Neutrophil (primary cell): ENCODE measurements at regions not wholly inside any gene's neighbourhood (a gene's known extent, or its start where the extent isn't known, plus 50 kb on each side); places are given as distances from the start of the nearest gene placed in this dataset.
"Not testable (repeated sequence)": the region's sequence is repeated elsewhere in the genome, so short reads cannot be mapped to it uniquely, and the experiment has no call there.

Source experiments
- H3K27ac ChIP-seq: fragments of 200-600 bp; sonication (generic); 2 replicates; pipeline ENCODE4 v1.5.1; 2016; ENCODE audit warnings: mild to moderate bottlenecking, moderate library complexity
- H3K27me3 ChIP-seq: fragments of 200-600 bp; sonication (generic); 2 replicates; pipeline ENCODE4 v1.6.0; 2016; ENCODE audit warnings: mild to moderate bottlenecking
- H3K36me3 ChIP-seq: fragments of 200-600 bp; sonication (generic); 2 replicates; pipeline ENCODE4 v1.5.1; 2017
- H3K4me1 ChIP-seq, 2 experiments: fragments of 200-600 bp in 1 of 2; sonication (generic) in 1 of 2; 1 replicate in 1 of 2; 2 replicates in 1 of 2; pipeline versions ENCODE4 v1.5.1 to v1.6.1; 2013 to 2016; ENCODE audit warnings: low read depth in 1 of 2, low read length in 1 of 2, mild to moderate bottlenecking in 1 of 2, moderate library complexity in 1 of 2; ENCODE audit not compliant: control insufficient read depth in 1 of 2, insufficient read depth in 1 of 2
- H3K4me3 ChIP-seq, 2 experiments: fragments of 200-600 bp in 1 of 2; sonication (generic) in 1 of 2; 1 replicate in 1 of 2; 2 replicates in 1 of 2; pipeline ENCODE4 v1.5.1; 2013 to 2016; ENCODE audit warnings: low read depth in 1 of 2, low read length in 1 of 2, mild to moderate bottlenecking in 1 of 2, moderate library complexity in 1 of 2
- H3K9me3 ChIP-seq: fragments of 200-600 bp; sonication (generic); 2 replicates; pipeline ENCODE4 v1.5.1; 2016
- CTCF ChIP-seq: fragments of 200-600 bp; sonication (generic); IDR thresholded peaks from 2 replicates; pipeline ENCODE4 v1.5.1; 2016; ENCODE audit warnings: antibody characterized with exemption

GRCh38 chr1:218518216-218518740, 173.1 kb downstream of the TGFB2 start:
- Histone ChIP-seq H3K9me3 (no peaks in the 10 kb centered on the region), H3K4me3 (no peak overlapping the region), H3K36me3 (no peaks in the 10 kb centered on the region), H3K4me1 (no peaks in the 10 kb centered on the region), H3K27me3 (no peaks in the 10 kb centered on the region), H3K27ac (no peak overlapping the region)
- no peak for TF ChIP-seq CTCF

- not testable (repeated sequence) for H3K9me3 ChIP-seq
These were observed 175.5 kb downstream of the TGFB2 start for GRCh38 chr1:218520646-218521045.

GRCh38 chr1:218521414-218522169, 176.5 kb downstream of the TGFB2 start:
- Histone ChIP-seq H3K4me1 (peaks cover 0 to 4% of the 10 kb centered on the region in 2 experiments), H3K27ac (no peak overlapping the region), H3K27me3 (no peaks in the 10 kb centered on the region), H3K36me3 (no peaks in the 10 kb centered on the region), H3K4me3 (no peak overlapping the region), H3K9me3 (no peaks in the 10 kb centered on the region)
- TF ChIP-seq CTCF, result no peak

More at GRCh38 chr1:218520646-218521045, 175.5 kb downstream of the TGFB2 start:
- not testable (repeated sequence) for H3K36me3 ChIP-seq, H3K27ac ChIP-seq, H3K27me3 ChIP-seq, H3K4me1 ChIP-seq, H3K4me3 ChIP-seq

GRCh38 chr1:218524526-218524925, 179.4 kb downstream of the TGFB2 start:
- no peak for TF ChIP-seq CTCF
- no peaks in the 10 kb centered on the region for H3K36me3 ChIP-seq
- no peaks in the 10 kb centered on the region for H3K27me3 ChIP-seq
- no peaks in the 10 kb centered on the region for H3K9me3 ChIP-seq
- H3K4me3 ChIP-seq, result no peak overlapping the region
- H3K4me1 ChIP-seq, result peaks cover 0 to 4% of the 10 kb centered on the region in 2 experiments
- H3K27ac ChIP-seq, result no peak overlapping the region

GRCh38 chr1:218525031-218525430, 179.9 kb downstream of the TGFB2 start:
- no peak for TF ChIP-seq CTCF
- Histone ChIP-seq H3K9me3 (no peaks in the 10 kb centered on the region), H3K4me1 (peaks cover 0 to 4% of the 10 kb centered on the region in 2 experiments), H3K4me3 (no peak overlapping the region), H3K27ac (no peak overlapping the region), H3K36me3 (no peaks in the 10 kb centered on the region), H3K27me3 (no peaks in the 10 kb centered on the region)

GRCh38 chr1:218525451-218526197, 180.5 kb downstream of the TGFB2 start:
- no peak overlapping the region for H3K27ac ChIP-seq
- H3K27me3 ChIP-seq, result no peaks in the 10 kb centered on the region
- H3K36me3 ChIP-seq, result no peaks in the 10 kb centered on the region
- H3K4me1 ChIP-seq, result peaks cover 0 to 4% of the 10 kb centered on the region in 2 experiments
- no peak overlapping the region for H3K4me3 ChIP-seq
- H3K9me3 ChIP-seq, result no peaks in the 10 kb centered on the region
- no peak for TF ChIP-seq CTCF
